BE2C (cell line): ENCODE measurements at regions not wholly inside any gene's neighbourhood (a gene's known extent, or its start where the extent isn't known, plus 50 kb on each side); places are given as distances from the start of the nearest gene placed in this dataset.

ENCODE experiments used
- DNase-seq: peaks from one replicate; pipeline ENCODE4 v3.0.0-alpha.2; 2020
- H3K27me3 ChIP-seq: fragments of 250-450 bp; sonication (Bioruptor Pico); 2 replicates; pipeline ENCODE4 v1.5.1; 2020; ENCODE audit warnings: mild to moderate bottlenecking
- H3K36me3 ChIP-seq: fragments of 250-450 bp; sonication (Bioruptor Pico); 2 replicates; pipeline ENCODE4 v1.5.1; 2020; ENCODE audit warnings: mild to moderate bottlenecking
- H3K4me1 ChIP-seq: fragments of 250-450 bp; sonication (Bioruptor Pico); 2 replicates; pipeline ENCODE4 v1.5.1; 2020
- H3K4me3 ChIP-seq: 2 replicates; pipeline ENCODE4 v1.5.1; 2011; ENCODE audit warnings: low read depth, low read length
- H3K9me3 ChIP-seq: fragments of 250-450 bp; sonication (Bioruptor Pico); 2 replicates; pipeline ENCODE4 v1.5.1; 2020
- CTCF ChIP-seq: IDR thresholded peaks from 2 replicates; pipeline ENCODE4 v1.5.1; 2012; ENCODE audit warnings: mild to moderate bottlenecking, low read depth, low read length

GRCh38 chr11:44506375-44507016, 59.0 kb upstream of the CD82 start:
- Histone ChIP-seq H3K36me3 (no peaks in the 10 kb centered on the region), H3K27me3 (no peaks in the 10 kb centered on the region), H3K9me3 (no peaks in the 10 kb centered on the region), H3K4me3 (no peak overlapping the region), H3K4me1 (no peaks in the 10 kb centered on the region)
- TF ChIP-seq CTCF, result no peak
- DNase-seq, result no peak

GRCh38 chr11:44507491-44507890, 58.0 kb upstream of the CD82 start:
- no peaks in the 10 kb centered on the region for H3K9me3 ChIP-seq
- no peak overlapping the region for H3K4me3 ChIP-seq
- H3K4me1 ChIP-seq, result no peaks in the 10 kb centered on the region
- no peak for DNase-seq
- no peak for TF ChIP-seq CTCF
- H3K36me3 ChIP-seq, result no peaks in the 10 kb centered on the region
- H3K27me3 ChIP-seq, result no peaks in the 10 kb centered on the region

GRCh38 chr11:44507896-44508445, 57.5 kb upstream of the CD82 start:
- Histone ChIP-seq H3K36me3 (no peaks in the 10 kb centered on the region), H3K4me1 (no peaks in the 10 kb centered on the region), H3K9me3 (no peaks in the 10 kb centered on the region), H3K4me3 (no peak overlapping the region), H3K27me3 (no peaks in the 10 kb centered on the region)
- no peak for TF ChIP-seq CTCF
- no peak for DNase-seq

GRCh38 chr11:44509296-44509695, 56.2 kb upstream of the CD82 start:
- no peak for DNase-seq
- no peaks in the 10 kb centered on the region for H3K4me1 ChIP-seq
- H3K27me3 ChIP-seq, result no peaks in the 10 kb centered on the region
- TF ChIP-seq CTCF, result no peak
- H3K4me3 ChIP-seq, result no peak overlapping the region
- no peaks in the 10 kb centered on the region for H3K36me3 ChIP-seq
- no peaks in the 10 kb centered on the region for H3K9me3 ChIP-seq

- TF ChIP-seq CTCF, result no peak
- H3K9me3 ChIP-seq, result no peaks in the 10 kb centered on the region
- no peak overlapping the region for H3K4me3 ChIP-seq
- no peaks in the 10 kb centered on the region for H3K27me3 ChIP-seq
- H3K4me1 ChIP-seq, result no peaks in the 10 kb centered on the region
- no peak for DNase-seq
- H3K36me3 ChIP-seq, result no peaks in the 10 kb centered on the region
These were observed 55.1 kb upstream of the CD82 start for GRCh38 chr11:44510372-44510771.

GRCh38 chr11:44512818-44513217, 52.6 kb upstream of the CD82 start:
- no peak for TF ChIP-seq CTCF
- Histone ChIP-seq H3K4me3 (no peak overlapping the region), H3K9me3 (no peaks in the 10 kb centered on the region)

More at GRCh38 chr11:44512818-44513217, 52.6 kb upstream of the CD82 start:
- no peak for DNase-seq
- Histone ChIP-seq H3K36me3 (no peaks in the 10 kb centered on the region), H3K27me3 (no peaks in the 10 kb centered on the region), H3K4me1 (no peaks in the 10 kb centered on the region)
